AG09319 (cell line): ENCODE measurements at regions not wholly inside any gene's neighbourhood (a gene's known extent, or its start where the extent isn't known, plus 50 kb on each side); places are given as distances from the start of the nearest gene placed in this dataset.
A peak's percentile ranks its signal among the peaks of the same experiment; 100 is the strongest.

Experiments used
- DNase-seq: peaks from one replicate; pipeline ENCODE4 v3.0.0-alpha.2; 2010; ENCODE audit warnings: low read depth; ENCODE audit errors: extremely low read depth
- TF ChIP-seq, protein P1 (sequence below): IDR thresholded peaks from 2 replicates; pipeline ENCODE4 v1.5.1; 2011; ENCODE audit warnings: low read depth, mild to moderate bottlenecking, inconsistent platforms, low read length, moderate library complexity

DNA sequence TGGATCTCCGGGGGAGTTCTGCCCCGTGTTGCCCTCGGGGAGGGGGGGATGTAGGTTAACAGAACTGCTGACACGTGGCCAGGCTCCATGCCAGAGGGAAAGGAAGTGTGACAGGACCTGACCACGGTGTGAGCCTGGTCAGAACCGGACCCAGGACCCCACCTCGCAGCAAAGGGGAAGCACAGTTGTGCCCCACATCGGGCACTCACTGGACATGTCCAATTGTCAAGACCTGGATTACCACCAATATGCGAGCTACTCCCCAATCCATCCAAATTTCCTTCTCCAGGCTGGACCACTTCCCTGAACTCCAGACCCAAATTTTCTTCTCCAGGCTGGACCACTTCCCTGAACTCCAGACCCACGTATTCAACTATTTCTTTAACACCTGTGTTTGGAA is 78.8 kb upstream of the PIWIL1 start:
- TF ChIP-seq, protein P1, sequence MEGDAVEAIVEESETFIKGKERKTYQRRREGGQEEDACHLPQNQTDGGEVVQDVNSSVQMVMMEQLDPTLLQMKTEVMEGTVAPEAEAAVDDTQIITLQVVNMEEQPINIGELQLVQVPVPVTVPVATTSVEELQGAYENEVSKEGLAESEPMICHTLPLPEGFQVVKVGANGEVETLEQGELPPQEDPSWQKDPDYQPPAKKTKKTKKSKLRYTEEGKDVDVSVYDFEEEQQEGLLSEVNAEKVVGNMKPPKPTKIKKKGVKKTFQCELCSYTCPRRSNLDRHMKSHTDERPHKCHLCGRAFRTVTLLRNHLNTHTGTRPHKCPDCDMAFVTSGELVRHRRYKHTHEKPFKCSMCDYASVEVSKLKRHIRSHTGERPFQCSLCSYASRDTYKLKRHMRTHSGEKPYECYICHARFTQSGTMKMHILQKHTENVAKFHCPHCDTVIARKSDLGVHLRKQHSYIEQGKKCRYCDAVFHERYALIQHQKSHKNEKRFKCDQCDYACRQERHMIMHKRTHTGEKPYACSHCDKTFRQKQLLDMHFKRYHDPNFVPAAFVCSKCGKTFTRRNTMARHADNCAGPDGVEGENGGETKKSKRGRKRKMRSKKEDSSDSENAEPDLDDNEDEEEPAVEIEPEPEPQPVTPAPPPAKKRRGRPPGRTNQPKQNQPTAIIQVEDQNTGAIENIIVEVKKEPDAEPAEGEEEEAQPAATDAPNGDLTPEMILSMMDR = no peak
- no peak for DNase-seq

GRCh38 chr12:130263025-130263424 is 74.7 kb upstream of the PIWIL1 start:
- TF ChIP-seq, protein P1 = no peak
- no peak for DNase-seq

DNA sequence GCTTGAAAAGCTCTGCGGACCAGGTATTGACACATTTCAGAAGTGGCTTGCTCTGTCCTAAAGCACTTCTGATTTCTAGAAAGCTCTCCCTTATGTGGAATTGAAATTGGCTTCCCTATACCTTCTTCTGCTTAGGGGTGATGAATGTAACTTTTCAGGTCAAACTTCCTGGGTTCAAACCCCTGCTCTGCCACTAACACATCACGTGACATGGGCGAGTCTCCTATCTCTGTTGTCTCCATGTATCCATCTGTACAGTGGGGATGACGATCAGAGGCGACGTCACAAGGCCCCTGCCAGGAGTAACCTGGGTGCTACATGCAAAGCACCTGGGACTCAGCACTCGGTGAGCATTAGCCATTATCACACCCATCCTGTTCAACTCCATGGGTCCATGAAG is 73.7 kb upstream of the PIWIL1 start:
- DNase-seq = no peak
- TF ChIP-seq, protein P1 = no peak

GRCh38 chr12:130266751-130267150 is 70.9 kb upstream of the PIWIL1 start:
- no peak for DNase-seq
- TF ChIP-seq, protein P1 = no peak

DNA sequence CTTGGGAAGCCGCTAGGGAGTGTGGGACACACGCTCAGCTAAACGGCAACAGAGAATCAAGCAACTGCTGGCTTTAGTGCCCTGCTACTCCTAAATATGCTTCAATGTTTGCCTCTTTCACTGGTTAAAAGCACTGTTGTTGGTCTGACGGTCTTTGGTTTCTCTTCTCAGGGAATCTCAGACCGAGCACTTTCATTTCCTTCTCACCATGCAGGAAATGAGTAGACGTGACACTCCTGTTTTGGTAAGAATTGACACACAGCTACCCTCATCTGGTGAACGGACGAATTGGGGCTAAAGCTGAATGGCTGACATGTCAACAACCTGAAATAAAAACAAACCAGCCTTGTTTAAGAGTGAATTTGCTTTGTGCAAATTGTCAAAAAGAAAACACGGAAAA is 57.5 kb upstream of the PIWIL1 start:
- TF ChIP-seq, protein P1 = no peak

GRCh38 chr12:130280742-130281141 is 56.9 kb upstream of the PIWIL1 start:
- TF ChIP-seq, protein P1 = no peak
- no peak for DNase-seq

More for the DNA sequence above, 57.5 kb upstream of the PIWIL1 start:
- no peak for DNase-seq

DNA sequence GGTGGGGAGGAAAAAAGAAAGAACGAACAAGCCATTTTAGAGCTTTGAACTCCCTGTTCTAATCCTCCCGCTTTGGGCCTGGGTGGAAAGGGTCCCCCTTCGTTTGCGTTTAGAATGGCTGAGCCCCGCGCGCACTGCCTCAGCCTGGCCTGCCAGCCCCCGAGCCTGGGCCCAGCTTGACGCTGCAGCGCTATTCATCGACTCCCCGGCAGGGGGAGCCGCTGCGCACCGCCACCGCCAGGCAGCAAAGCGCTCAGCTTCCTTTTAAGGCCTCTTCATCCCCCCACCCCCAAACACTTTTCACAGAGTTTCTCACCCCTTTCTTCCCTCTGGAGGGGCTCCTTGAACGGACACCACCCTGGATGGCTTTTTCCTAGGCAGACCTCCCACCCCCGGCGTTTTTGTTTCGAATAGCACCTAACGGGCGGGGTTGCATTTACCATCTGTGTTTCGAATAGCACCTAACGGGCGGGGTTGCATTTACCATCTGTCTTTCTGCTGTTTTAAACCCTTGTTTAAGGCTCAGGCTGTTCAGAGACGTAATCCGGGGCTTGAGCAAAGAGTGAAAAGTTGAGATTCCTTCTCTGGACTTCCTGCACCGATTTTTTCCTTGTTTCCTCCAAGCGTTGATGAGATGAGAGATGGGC is 56.4 kb upstream of the PIWIL1 start:
- TF ChIP-seq, protein P1 = peak; percentile 36
- no peak for DNase-seq
